OCI-LY1 (cell line): ENCODE measurements at regions not wholly inside any gene's neighbourhood (a gene's known extent, or its start where the extent isn't known, plus 50 kb on each side); places are given as distances from the start of the nearest gene placed in this dataset.
"Not testable (repeated sequence)": the region's sequence is repeated elsewhere in the genome, so short reads cannot be mapped to it uniquely, and the experiment has no call there.

Experiments
- H2AFZ ChIP-seq: fragments of 200-600 bp; sonication (generic), shearing (Covaris generic); 2 replicates; pipeline ENCODE4 v1.6.0; 2014; ENCODE audit warnings: antibody characterized with exemption, mild to moderate bottlenecking, low read length
- H3F3A ChIP-seq: fragments of 200-600 bp; sonication (generic), shearing (Covaris generic); 2 replicates; pipeline ENCODE4 v1.6.0; 2014; ENCODE audit warnings: mild to moderate bottlenecking, antibody characterized with exemption, low read length, moderate library complexity; ENCODE audit not compliant: insufficient read depth
- H3K27ac ChIP-seq: fragments of 200-600 bp; sonication (generic); 2 replicates; pipeline ENCODE4 v1.5.1; 2014; ENCODE audit warnings: low read length, mixed run types, mild to moderate bottlenecking, low read depth; ENCODE audit not compliant: poor library complexity, severe bottlenecking
- H3K27me3 ChIP-seq: fragments of 200-600 bp; sonication (generic); 2 replicates; pipeline ENCODE4 v1.6.0; 2014; ENCODE audit warnings: antibody characterized with exemption, mild to moderate bottlenecking, low read length, moderate library complexity; ENCODE audit not compliant: insufficient read depth
- H3K36me3 ChIP-seq: fragments of 200-600 bp; sonication (generic); 2 replicates; pipeline ENCODE4 v1.6.1; 2014; ENCODE audit warnings: mild to moderate bottlenecking, antibody characterized with exemption, low read length, moderate library complexity, mixed read lengths; ENCODE audit not compliant: insufficient read depth
- H3K4me1 ChIP-seq: fragments of 200-600 bp; sonication (generic); 2 replicates; pipeline ENCODE4 v1.5.1; 2014; ENCODE audit warnings: mild to moderate bottlenecking, low read length, moderate library complexity; ENCODE audit not compliant: insufficient read depth, severe bottlenecking
- H3K4me2 ChIP-seq: fragments of 200-600 bp; sonication (generic), shearing (Covaris generic); 2 replicates; pipeline ENCODE4 v1.6.1; 2014; ENCODE audit warnings: low read length
- H3K4me3 ChIP-seq: fragments of 200-600 bp; sonication (generic); 2 replicates; pipeline ENCODE4 v1.5.1; 2014; ENCODE audit warnings: low read length, low read depth, mild to moderate bottlenecking, mixed read lengths; ENCODE audit not compliant: poor library complexity, severe bottlenecking
- H3K79me2 ChIP-seq: fragments of 200-600 bp; shearing (Covaris generic); 2 replicates; pipeline ENCODE4 v1.6.1; 2016; ENCODE audit warnings: mixed run types, low read length, mixed read lengths; ENCODE audit not compliant: insufficient read depth
- H3K9ac ChIP-seq: fragments of 200-600 bp; sonication (generic), shearing (Covaris generic); 2 replicates; pipeline ENCODE4 v1.6.1; 2014; ENCODE audit warnings: mild to moderate bottlenecking, low read length, mixed read lengths
- H3K9me2 ChIP-seq: fragments of 200-600 bp; sonication (generic), shearing (Covaris generic); 2 replicates; pipeline ENCODE4 v1.6.1; 2014; ENCODE audit warnings: low read depth, mild to moderate bottlenecking, low read length, mixed read lengths
- H3K9me3 ChIP-seq: fragments of 200-600 bp; shearing (Covaris generic); 2 replicates; pipeline ENCODE4 v1.6.1; 2014; ENCODE audit warnings: low read length, mixed read lengths
- H4K20me1 ChIP-seq: fragments of 200-600 bp; sonication (generic), shearing (Covaris generic); 2 replicates; pipeline ENCODE4 v1.6.0; 2016; ENCODE audit warnings: mild to moderate bottlenecking, low read length; ENCODE audit not compliant: insufficient read depth
- EZH2 ChIP-seq: fragments of 200-600 bp; sonication (generic), shearing (Covaris generic); IDR thresholded peaks from 2 replicates; pipeline ENCODE4 v1.8.0; 2017; ENCODE audit warnings: borderline replicate concordance, mixed run types, mild to moderate bottlenecking, antibody characterized with exemption, low read length, moderate library complexity, mixed read lengths
- TF ChIP-seq, protein P1 (sequence below): fragments of 200-600 bp; sonication (generic), shearing (Covaris generic); IDR thresholded peaks from 2 replicates; pipeline ENCODE4 v1.5.1; 2017; ENCODE audit warnings: mild to moderate bottlenecking, antibody characterized with exemption, low read length, moderate library complexity, mixed read lengths

- Histone ChIP-seq H3K36me3 (no peaks in the 10 kb centered on the region), H3K4me2 (no peak overlapping the region), H3K27ac (no peak overlapping the region), H3F3A (no peaks in the 10 kb centered on the region), H3K9me3 (no peaks in the 10 kb centered on the region), H3K4me1 (no peaks in the 10 kb centered on the region), H3K4me3 (no peak overlapping the region), H3K9ac (no peak overlapping the region), H2AFZ (no peak overlapping the region), H4K20me1 (no peaks in the 10 kb centered on the region), H3K27me3 (no peaks in the 10 kb centered on the region), H3K9me2 (no peaks in the 10 kb centered on the region), H3K79me2 (no peaks in the 10 kb centered on the region)
- TF ChIP-seq EZH2, result no peak
Observed at GRCh38 chr4:66766557-66766956, 778.7 kb downstream of the CENPC start.

DNA sequence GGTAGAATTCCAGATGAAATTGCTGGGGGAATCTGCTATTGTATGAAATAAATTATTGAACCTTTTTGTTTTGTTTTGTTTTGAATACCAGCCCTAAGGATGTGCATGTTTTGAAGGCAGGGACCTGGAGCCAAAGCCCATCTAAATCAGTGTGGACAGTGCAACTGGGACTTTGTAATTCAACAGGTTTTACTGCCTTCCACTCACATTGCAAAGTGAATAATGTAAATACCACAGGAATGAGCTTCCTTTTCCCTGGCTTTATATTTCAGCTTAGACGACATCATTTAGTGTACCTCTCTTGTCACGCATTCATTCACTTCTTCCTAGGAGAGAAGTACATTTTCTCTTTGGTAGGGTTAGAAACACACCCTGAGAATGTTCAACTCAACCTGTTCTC, 795.0 kb downstream of the CENPC start:
- H3K27ac ChIP-seq, result no peak overlapping the region
- no peaks in the 10 kb centered on the region for H4K20me1 ChIP-seq
- no peak overlapping the region for H3K9ac ChIP-seq
- H3K36me3 ChIP-seq, result no peaks in the 10 kb centered on the region
- H3K27me3 ChIP-seq, result no peaks in the 10 kb centered on the region
- H3K4me2 ChIP-seq, result no peak overlapping the region
- no peaks in the 10 kb centered on the region for H3K79me2 ChIP-seq
- TF ChIP-seq EZH2, result no peak
- TF ChIP-seq, protein P1, sequence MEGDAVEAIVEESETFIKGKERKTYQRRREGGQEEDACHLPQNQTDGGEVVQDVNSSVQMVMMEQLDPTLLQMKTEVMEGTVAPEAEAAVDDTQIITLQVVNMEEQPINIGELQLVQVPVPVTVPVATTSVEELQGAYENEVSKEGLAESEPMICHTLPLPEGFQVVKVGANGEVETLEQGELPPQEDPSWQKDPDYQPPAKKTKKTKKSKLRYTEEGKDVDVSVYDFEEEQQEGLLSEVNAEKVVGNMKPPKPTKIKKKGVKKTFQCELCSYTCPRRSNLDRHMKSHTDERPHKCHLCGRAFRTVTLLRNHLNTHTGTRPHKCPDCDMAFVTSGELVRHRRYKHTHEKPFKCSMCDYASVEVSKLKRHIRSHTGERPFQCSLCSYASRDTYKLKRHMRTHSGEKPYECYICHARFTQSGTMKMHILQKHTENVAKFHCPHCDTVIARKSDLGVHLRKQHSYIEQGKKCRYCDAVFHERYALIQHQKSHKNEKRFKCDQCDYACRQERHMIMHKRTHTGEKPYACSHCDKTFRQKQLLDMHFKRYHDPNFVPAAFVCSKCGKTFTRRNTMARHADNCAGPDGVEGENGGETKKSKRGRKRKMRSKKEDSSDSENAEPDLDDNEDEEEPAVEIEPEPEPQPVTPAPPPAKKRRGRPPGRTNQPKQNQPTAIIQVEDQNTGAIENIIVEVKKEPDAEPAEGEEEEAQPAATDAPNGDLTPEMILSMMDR, result no peak
- no peak overlapping the region for H2AFZ ChIP-seq
- H3K9me3 ChIP-seq, result no peaks in the 10 kb centered on the region
- no peaks in the 10 kb centered on the region for H3F3A ChIP-seq
- no peaks in the 10 kb centered on the region; the same call in 1 of the 2 replicates for H3K9me2 ChIP-seq
- no peak overlapping the region for H3K4me3 ChIP-seq
- H3K4me1 ChIP-seq, result no peaks in the 10 kb centered on the region

DNA sequence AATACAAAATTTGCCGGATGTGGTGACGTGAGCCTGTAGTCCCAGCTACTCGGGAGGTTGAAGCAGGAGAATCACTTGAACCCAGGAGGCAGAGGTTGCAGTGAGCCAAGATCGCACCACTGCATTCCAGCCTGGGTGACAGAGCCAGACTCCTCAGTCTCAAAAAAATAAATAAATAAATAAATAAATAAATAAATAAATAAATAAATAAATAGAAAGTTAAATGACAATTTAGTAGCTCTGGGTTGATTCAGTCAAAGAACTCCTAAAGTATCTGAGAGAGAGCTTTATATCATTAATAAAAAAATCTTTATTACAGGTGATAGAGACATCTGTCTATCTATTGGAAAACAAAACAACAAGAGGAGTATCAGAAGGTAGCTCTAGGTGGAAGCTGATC, 798.4 kb downstream of the CENPC start:
- H3K4me1 ChIP-seq, H3K4me3 ChIP-seq, H3K9me3 ChIP-seq, H3K79me2 ChIP-seq, H2AFZ ChIP-seq, H3K27me3 ChIP-seq, H3F3A ChIP-seq, H3K9me2 ChIP-seq, H3K9ac ChIP-seq, H4K20me1 ChIP-seq, H3K27ac ChIP-seq, H3K4me2 ChIP-seq, H3K36me3 ChIP-seq: not testable (repeated sequence)

- no peak for TF ChIP-seq EZH2
- TF ChIP-seq, protein P1, result no peak
- H2AFZ ChIP-seq, result no peak overlapping the region
- no peaks in the 10 kb centered on the region for H3K79me2 ChIP-seq
- H3K9ac ChIP-seq, result no peak overlapping the region
- no peaks in the 10 kb centered on the region for H3K4me1 ChIP-seq
- H3F3A ChIP-seq, result no peaks in the 10 kb centered on the region
- no peak overlapping the region for H3K4me3 ChIP-seq
- no peak overlapping the region for H3K27ac ChIP-seq
- H3K4me2 ChIP-seq, result no peak overlapping the region
- H3K27me3 ChIP-seq, result no peaks in the 10 kb centered on the region
- no peaks in the 10 kb centered on the region for H4K20me1 ChIP-seq
- no peaks in the 10 kb centered on the region for H3K9me3 ChIP-seq
- H3K9me2 ChIP-seq, result no peaks in the 10 kb centered on the region
- no peaks in the 10 kb centered on the region for H3K36me3 ChIP-seq
Observed at GRCh38 chr4:66741081-66741480, 804.2 kb downstream of the CENPC start.
